ENCODE measurements at regions not wholly inside any gene's neighbourhood (a gene's known extent, or its start where the extent isn't known, plus 50 kb on each side); places are given as distances from the start of the nearest gene placed in this dataset.

- H4K20me1 ChIP-seq (replicated peaks; ENCODE audit: control insufficient read depth, extremely low read depth, insufficient read depth, low read length): no peaks in the 10 kb centered on the region
- POLR2A ChIA-PET: no interaction called here
- H3K27me3 ChIP-seq (ENCODE audit: control insufficient read depth in 2 of 2, insufficient read depth in 2 of 2, low read length in 2 of 2): no peaks in the 10 kb centered on the region
- no peak overlapping the region for H3K4me3 ChIP-seq (replicated peaks in 1 of 3; ENCODE audit: insufficient read depth in 1 of 3, low read depth in 1 of 3, low read length in 3 of 3)
- no peak overlapping the region for H3K4me2 ChIP-seq (ENCODE audit: insufficient read depth, low read length)
- H3K9me1 ChIP-seq (replicated peaks; ENCODE audit: control insufficient read depth, extremely low read depth, insufficient read depth, low read length): no peaks in the 10 kb centered on the region
- CTCF ChIA-PET: no interaction called here
- H3K27ac ChIP-seq (ENCODE audit: insufficient read depth, low read depth, low read length): no peak overlapping the region
- no peak overlapping the region for H2AFZ ChIP-seq (ENCODE audit: low read depth, low read length)
- no peak for TF ChIP-seq JUN (IDR thresholded peaks at IDR 0.05; ENCODE audit: borderline replicate concordance, insufficient read depth, insufficient read length, low read depth)
- TF ChIP-seq CTCF (IDR thresholded peaks at IDR 0.05; ENCODE audit: extremely low read depth in 1 of 2, insufficient read depth in 1 of 2, low read depth in 1 of 2, low read length in 2 of 2): no peak
- TF ChIP-seq FOS (IDR thresholded peaks at IDR 0.05; ENCODE audit: borderline replicate concordance, insufficient read depth, low read length): no peak
- TF ChIP-seq GATA2 (IDR thresholded peaks at IDR 0.05; ENCODE audit: insufficient read depth, insufficient read length, low read depth, low read length): no peak
- TF ChIP-seq EZH2 (IDR thresholded peaks at IDR 0.05; ENCODE audit: borderline replicate concordance, low read depth, low read length, severe bottlenecking): no peak
- BruUV-seq (replicated peaks): no TSS peak
- dilution Hi-C loops (cut with MboI; ENCODE audit: extremely low pct_ligation_motif_present, low sequenced_read_pairs) (no loop called here), intact Hi-C loops (cut with micrococcal nuclease) (loop anchor here (10.0 kb wide), 1 partner anchor 731 kb away; no protein-coding TSS in a partner anchor)
- no peaks in the 10 kb centered on the region for H3K79me2 ChIP-seq (ENCODE audit: control insufficient read depth, insufficient read depth, low read length)
- H3K4me1 ChIP-seq (ENCODE audit: control insufficient read depth, extremely low read depth, insufficient read depth, low read length): peaks cover 7% of the 10 kb centered on the region
- no peaks in the 10 kb centered on the region for H3K36me3 ChIP-seq (ENCODE audit: control insufficient read depth in 2 of 2, extremely low read depth in 1 of 2, insufficient read depth in 2 of 2, low read length in 2 of 2)
- no peak overlapping the region for H3K9ac ChIP-seq (replicated peaks; ENCODE audit: extremely low read depth, insufficient read depth, low read length)
- no peak for FAIRE-seq
- H3K9me3 ChIP-seq (replicated peaks; ENCODE audit: control insufficient read depth, insufficient read depth, low read length): no peaks in the 10 kb centered on the region
- no peak for DNase-seq (ENCODE audit: low read depth, low spot score)
Measured at GRCh38 chr17:70295731-70296130, 126.4 kb downstream of the KCNJ2 start.

- intact Hi-C loops (cut with micrococcal nuclease) (loop anchor here (10.0 kb wide), 1 partner anchor 732 kb away; no protein-coding TSS in a partner anchor), dilution Hi-C loops (cut with MboI; ENCODE audit: extremely low pct_ligation_motif_present, low sequenced_read_pairs) (no loop called here)
- ChIA-PET POLR2A (no interaction called here), CTCF (no interaction called here)
- Histone ChIP-seq H3K27ac (ENCODE audit: insufficient read depth, low read depth, low read length) (no peak overlapping the region), H4K20me1 (replicated peaks; ENCODE audit: control insufficient read depth, extremely low read depth, insufficient read depth, low read length) (no peaks in the 10 kb centered on the region), H3K36me3 (ENCODE audit: control insufficient read depth in 2 of 2, extremely low read depth in 1 of 2, insufficient read depth in 2 of 2, low read length in 2 of 2) (no peaks in the 10 kb centered on the region), H3K27me3 (ENCODE audit: control insufficient read depth in 2 of 2, insufficient read depth in 2 of 2, low read length in 2 of 2) (no peaks in the 10 kb centered on the region), H3K9me3 (replicated peaks; ENCODE audit: control insufficient read depth, insufficient read depth, low read length) (no peaks in the 10 kb centered on the region), H3K9me1 (replicated peaks; ENCODE audit: control insufficient read depth, extremely low read depth, insufficient read depth, low read length) (no peaks in the 10 kb centered on the region), H3K9ac (replicated peaks; ENCODE audit: extremely low read depth, insufficient read depth, low read length) (no peak overlapping the region), H3K4me1 (ENCODE audit: control insufficient read depth, extremely low read depth, insufficient read depth, low read length) (peaks cover 7% of the 10 kb centered on the region), H2AFZ (ENCODE audit: low read depth, low read length) (no peak overlapping the region), H3K4me2 (ENCODE audit: insufficient read depth, low read length) (no peak overlapping the region), H3K79me2 (ENCODE audit: control insufficient read depth, insufficient read depth, low read length) (no peaks in the 10 kb centered on the region), H3K4me3 (replicated peaks in 1 of 3; ENCODE audit: insufficient read depth in 1 of 3, low read depth in 1 of 3, low read length in 3 of 3) (no peak overlapping the region)
- no peak for TF ChIP-seq EZH2 (IDR thresholded peaks at IDR 0.05; ENCODE audit: borderline replicate concordance, low read depth, low read length, severe bottlenecking)
- TF ChIP-seq CTCF (IDR thresholded peaks at IDR 0.05; ENCODE audit: extremely low read depth in 1 of 2, insufficient read depth in 1 of 2, low read depth in 1 of 2, low read length in 2 of 2): no peak
- no peak for TF ChIP-seq JUN (IDR thresholded peaks at IDR 0.05; ENCODE audit: borderline replicate concordance, insufficient read depth, insufficient read length, low read depth)
- no TSS peak for BruUV-seq (replicated peaks)
- FAIRE-seq: no peak
- no peak for DNase-seq (ENCODE audit: low read depth, low spot score)
Measured at GRCh38 chr17:70296456-70296855, 127.1 kb downstream of the KCNJ2 start.

Measured in endothelial cell of umbilical vein (primary cell).